HepG2 (cell line): ENCODE measurements at regions not wholly inside any gene's neighbourhood (a gene's known extent, or its start where the extent isn't known, plus 50 kb on each side); places are given as distances from the start of the nearest gene placed in this dataset.

Experiments used
- ATAC-seq: fragments of 200-7000 bp; cut with Tn5 transposase; 3 replicates; pipeline ENCODE4 v1.9.1; 2020; ENCODE audit warnings: mild to moderate bottlenecking, moderate library complexity
- BruUV-seq: library from RNA; stranded (reverse); fragments of 400-500 nt; replicated peaks from 2 replicates; lab custom pipeline; 2021; lab: Mats Ljungman, UMichigan
- CTCF ChIA-PET: fragments of 300-600 bp; formaldehyde crosslinking; extraction: SDS; loops from one replicate; lab custom pipeline; 2021; ENCODE audit warnings: low total read pairs, inconsistent platforms, low intra/inter-chr PET ratio; lab: Yijun Ruan, JAX
- POLR2A ChIA-PET: fragments of 350-600 bp; sonication (Branson Sonifier 250); formaldehyde crosslinking; loops from one replicate; lab custom pipeline; 2020; ENCODE audit warnings: antibody characterized with exemption, inconsistent platforms; lab: Yijun Ruan, JAX
- DNase-seq: peaks from one replicate; pipeline ENCODE4 v3.0.0-alpha.2; 2015; ENCODE audit warnings: low spot score
- FAIRE-seq: peaks from 3 replicates; lab custom pipeline; 2011; peaks lifted over from hg19 to GRCh38; lab: Jason Lieb, UNC
- H2AFZ ChIP-seq: one replicate; pipeline ENCODE4 v1.6.1; 2011; ENCODE audit warnings: low read length, inconsistent platforms
- H3K27ac ChIP-seq: fragments of 300-600 bp; 3 replicates; pipeline ENCODE4 v1.8.0; 2011; ENCODE audit warnings: mixed run types, mild to moderate bottlenecking, mixed read lengths, low read length, inconsistent platforms; ENCODE audit not compliant: insufficient read depth; ENCODE audit errors: extremely low read length
- H3K27me3 ChIP-seq, 2 experiments: fragments of 200-600 bp in 1 of 2; 2 replicates in 1 of 2; 3 replicates in 1 of 2; pipeline versions ENCODE4 v1.6.0 to v1.8.0; 2011; ENCODE audit warnings: low read length in 2 of 2, mild to moderate bottlenecking in 2 of 2, moderate library complexity in 2 of 2, inconsistent platforms in 1 of 2; ENCODE audit not compliant: insufficient read depth in 2 of 2, control insufficient read depth in 1 of 2
- H3K36me3 ChIP-seq, 2 experiments: fragments of 200-600 bp in 1 of 2; replicated peaks in 1 of 2; 2 replicates in 1 of 2; 3 replicates in 1 of 2; pipeline versions ENCODE4 v1.5.1 to v1.8.0; 2011; ENCODE audit warnings: low read length in 2 of 2, inconsistent platforms in 1 of 2; ENCODE audit not compliant: insufficient read depth in 2 of 2, control insufficient read depth in 1 of 2
- H3K4me1 ChIP-seq: 2 replicates; pipeline ENCODE4 v1.5.1; 2012; ENCODE audit warnings: low read length, inconsistent platforms; ENCODE audit not compliant: insufficient read depth
- H3K4me2 ChIP-seq: 2 replicates; pipeline ENCODE4 v1.6.0; 2011; ENCODE audit warnings: low read depth, low read length, inconsistent platforms
- H3K4me3 ChIP-seq, 3 experiments: fragments of 200-600 bp in 1 of 3; sonication (generic), shearing (Covaris generic) in 1 of 3; replicated peaks in 1 of 3; 2 replicates each; pipeline ENCODE4 v1.5.1; 2011 to 2016; ENCODE audit warnings: low read length in 3 of 3, inconsistent platforms in 2 of 3, low read depth in 2 of 3, mild to moderate bottlenecking in 2 of 3, control low read depth in 1 of 3, mixed read lengths in 1 of 3; ENCODE audit not compliant: insufficient read depth in 1 of 3
- H3K79me2 ChIP-seq: one replicate; pipeline ENCODE4 v1.6.1; 2011; ENCODE audit warnings: low read length, inconsistent platforms; ENCODE audit not compliant: insufficient read depth
- H3K9ac ChIP-seq: 2 replicates; pipeline ENCODE4 v1.6.0; 2011; ENCODE audit warnings: mild to moderate bottlenecking, low read depth, low read length, inconsistent platforms; ENCODE audit not compliant: insufficient read depth
- H3K9me3 ChIP-seq: 2 replicates; pipeline ENCODE4 v1.5.1; 2012; ENCODE audit warnings: mild to moderate bottlenecking, low read length
- H4K20me1 ChIP-seq: 2 replicates; pipeline ENCODE4 v1.6.0; 2011; ENCODE audit warnings: inconsistent platforms, mild to moderate bottlenecking, low read length, moderate library complexity; ENCODE audit not compliant: insufficient read depth
- CHD2 ChIP-seq: IDR thresholded peaks from 2 replicates; pipeline ENCODE4 v1.6.1; 2011; ENCODE audit warnings: low read depth, low read length, improper control_type of control experiment
- HOXA9 ChIP-seq: sonication (generic); formaldehyde crosslinking; IDR thresholded peaks from 2 replicates; pipeline ENCODE4 v1.8.1; 2022; ENCODE audit warnings: missing genetic modification reagents, mild to moderate bottlenecking, moderate library complexity, borderline replicate concordance
- KLF11 ChIP-seq: IDR thresholded peaks from 2 replicates; pipeline ENCODE4 v1.6.1; 2016; ENCODE audit warnings: missing compliant biosample characterization
- PAF1 ChIP-seq: IDR thresholded peaks from 2 replicates; pipeline ENCODE4 v1.6.1; 2016; ENCODE audit warnings: missing genetic modification reagents, missing compliant biosample characterization
- SAP130 ChIP-seq: IDR thresholded peaks from 2 replicates; pipeline ENCODE4 v1.6.1; 2016; ENCODE audit warnings: low read depth
- ZIK1 ChIP-seq: sonication (generic); formaldehyde crosslinking; IDR thresholded peaks from 2 replicates; pipeline ENCODE4 v1.5.0; 2020; ENCODE audit warnings: mild to moderate bottlenecking, low read depth, missing genetic modification reagents, borderline replicate concordance
- ZNF253 ChIP-seq: sonication (generic); formaldehyde crosslinking; IDR thresholded peaks from 2 replicates; pipeline ENCODE4 v1.8.0; 2022; ENCODE audit warnings: mild to moderate bottlenecking, missing genetic modification reagents, borderline replicate concordance
- ZNF546 ChIP-seq: sonication (generic); formaldehyde crosslinking; conservative IDR thresholded peaks from 2 replicates; pipeline ENCODE4 v1.8.1; 2023; ENCODE audit warnings: mild to moderate bottlenecking, missing genetic modification reagents
- WGBS: methylation state at CpG from one replicate; pipeline ENCODE4 v1.1.6; 2017; ENCODE audit warnings: low lambda C conversion rate; 5-methylcytosine and 5-hydroxymethylcytosine counted together
- in situ Hi-C: cut with HindIII; loops from 2 replicates; pipeline ENCODE4 v1.10.0; 2017; ENCODE audit warnings: low pct_unique_long_range_greater_than_20kb; ENCODE audit not compliant: extremely low pct_ligation_motif_present
- intact Hi-C: fragments of 100-400 bp; cut with micrococcal nuclease; formaldehyde crosslinking; loops from one replicate; pipeline ENCODE4 v1.10.0; 2022; ENCODE audit not compliant: unreplicated experiment
- TF ChIP-seq, protein P1 (sequence below): IDR thresholded peaks from 2 replicates; pipeline ENCODE4 v1.6.1; 2016; ENCODE audit warnings: low read depth, missing genetic modification reagents, missing compliant biosample characterization
- TF ChIP-seq, protein P2 (sequence below): sonication (generic); formaldehyde crosslinking; IDR thresholded peaks from 2 replicates; pipeline ENCODE4 v1.5.0; 2020; ENCODE audit warnings: mild to moderate bottlenecking, missing genetic modification reagents

DNA sequence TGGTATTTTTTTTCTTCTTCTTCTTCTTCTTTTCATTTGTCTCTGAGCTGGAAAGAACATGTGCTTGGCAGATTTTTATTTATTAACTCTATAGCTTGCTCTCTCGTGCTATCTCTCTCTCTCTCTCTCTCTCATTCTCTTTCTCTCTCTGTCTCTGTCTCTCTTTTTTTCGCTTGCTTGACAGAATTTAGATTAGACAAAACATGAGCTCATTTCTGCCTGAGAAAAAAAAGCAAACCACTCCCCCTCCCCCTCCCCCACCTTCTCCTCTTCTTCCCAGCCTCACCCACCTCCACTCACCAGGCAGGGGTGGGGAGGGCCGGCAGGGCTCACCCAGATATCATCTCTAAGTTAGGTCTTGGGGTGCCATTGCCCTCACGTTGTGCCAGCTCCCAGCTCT, 81.5 kb downstream of the PJA1 start:
- Histone ChIP-seq H3K9me3 (no peaks in the 10 kb centered on the region), H3K9ac (no peak overlapping the region), H3K36me3 (no peaks in the 10 kb centered on the region)
- in situ Hi-C loops, result no loop called here
- TF ChIP-seq KLF11, result no peak
- no peak for TF ChIP-seq ZIK1 (CRISPR knock-in tag)
- TF ChIP-seq, protein P1, sequence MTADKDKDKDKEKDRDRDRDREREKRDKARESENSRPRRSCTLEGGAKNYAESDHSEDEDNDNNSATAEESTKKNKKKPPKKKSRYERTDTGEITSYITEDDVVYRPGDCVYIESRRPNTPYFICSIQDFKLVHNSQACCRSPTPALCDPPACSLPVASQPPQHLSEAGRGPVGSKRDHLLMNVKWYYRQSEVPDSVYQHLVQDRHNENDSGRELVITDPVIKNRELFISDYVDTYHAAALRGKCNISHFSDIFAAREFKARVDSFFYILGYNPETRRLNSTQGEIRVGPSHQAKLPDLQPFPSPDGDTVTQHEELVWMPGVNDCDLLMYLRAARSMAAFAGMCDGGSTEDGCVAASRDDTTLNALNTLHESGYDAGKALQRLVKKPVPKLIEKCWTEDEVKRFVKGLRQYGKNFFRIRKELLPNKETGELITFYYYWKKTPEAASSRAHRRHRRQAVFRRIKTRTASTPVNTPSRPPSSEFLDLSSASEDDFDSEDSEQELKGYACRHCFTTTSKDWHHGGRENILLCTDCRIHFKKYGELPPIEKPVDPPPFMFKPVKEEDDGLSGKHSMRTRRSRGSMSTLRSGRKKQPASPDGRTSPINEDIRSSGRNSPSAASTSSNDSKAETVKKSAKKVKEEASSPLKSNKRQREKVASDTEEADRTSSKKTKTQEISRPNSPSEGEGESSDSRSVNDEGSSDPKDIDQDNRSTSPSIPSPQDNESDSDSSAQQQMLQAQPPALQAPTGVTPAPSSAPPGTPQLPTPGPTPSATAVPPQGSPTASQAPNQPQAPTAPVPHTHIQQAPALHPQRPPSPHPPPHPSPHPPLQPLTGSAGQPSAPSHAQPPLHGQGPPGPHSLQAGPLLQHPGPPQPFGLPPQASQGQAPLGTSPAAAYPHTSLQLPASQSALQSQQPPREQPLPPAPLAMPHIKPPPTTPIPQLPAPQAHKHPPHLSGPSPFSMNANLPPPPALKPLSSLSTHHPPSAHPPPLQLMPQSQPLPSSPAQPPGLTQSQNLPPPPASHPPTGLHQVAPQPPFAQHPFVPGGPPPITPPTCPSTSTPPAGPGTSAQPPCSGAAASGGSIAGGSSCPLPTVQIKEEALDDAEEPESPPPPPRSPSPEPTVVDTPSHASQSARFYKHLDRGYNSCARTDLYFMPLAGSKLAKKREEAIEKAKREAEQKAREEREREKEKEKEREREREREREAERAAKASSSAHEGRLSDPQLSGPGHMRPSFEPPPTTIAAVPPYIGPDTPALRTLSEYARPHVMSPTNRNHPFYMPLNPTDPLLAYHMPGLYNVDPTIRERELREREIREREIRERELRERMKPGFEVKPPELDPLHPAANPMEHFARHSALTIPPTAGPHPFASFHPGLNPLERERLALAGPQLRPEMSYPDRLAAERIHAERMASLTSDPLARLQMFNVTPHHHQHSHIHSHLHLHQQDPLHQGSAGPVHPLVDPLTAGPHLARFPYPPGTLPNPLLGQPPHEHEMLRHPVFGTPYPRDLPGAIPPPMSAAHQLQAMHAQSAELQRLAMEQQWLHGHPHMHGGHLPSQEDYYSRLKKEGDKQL (CRISPR knock-in tag), result no peak
- TF ChIP-seq ZNF253, result no peak
- no peak for TF ChIP-seq HOXA9
- TF ChIP-seq ZNF546, result no peak
- no peak for TF ChIP-seq SAP130 (CRISPR knock-in tag)
- no peak for TF ChIP-seq CHD2
- TF ChIP-seq, protein P2, sequence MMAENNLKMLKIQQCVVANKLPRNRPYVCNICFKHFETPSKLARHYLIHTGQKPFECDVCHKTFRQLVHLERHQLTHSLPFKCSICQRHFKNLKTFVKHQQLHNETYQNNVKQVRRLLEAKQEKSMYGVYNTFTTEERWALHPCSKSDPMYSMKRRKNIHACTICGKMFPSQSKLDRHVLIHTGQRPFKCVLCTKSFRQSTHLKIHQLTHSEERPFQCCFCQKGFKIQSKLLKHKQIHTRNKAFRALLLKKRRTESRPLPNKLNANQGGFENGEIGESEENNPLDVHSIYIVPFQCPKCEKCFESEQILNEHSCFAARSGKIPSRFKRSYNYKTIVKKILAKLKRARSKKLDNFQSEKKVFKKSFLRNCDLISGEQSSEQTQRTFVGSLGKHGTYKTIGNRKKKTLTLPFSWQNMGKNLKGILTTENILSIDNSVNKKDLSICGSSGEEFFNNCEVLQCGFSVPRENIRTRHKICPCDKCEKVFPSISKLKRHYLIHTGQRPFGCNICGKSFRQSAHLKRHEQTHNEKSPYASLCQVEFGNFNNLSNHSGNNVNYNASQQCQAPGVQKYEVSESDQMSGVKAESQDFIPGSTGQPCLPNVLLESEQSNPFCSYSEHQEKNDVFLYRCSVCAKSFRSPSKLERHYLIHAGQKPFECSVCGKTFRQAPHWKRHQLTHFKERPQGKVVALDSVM (CRISPR knock-in tag), result no peak
- TF ChIP-seq PAF1 (CRISPR knock-in tag), result no peak
- TF ChIP-seq, all 625 proteins: peak for 0
- Histone ChIP-seq H3K27ac (no peak overlapping the region), H3K4me1 (no peaks in the 10 kb centered on the region), H2AFZ (no peak overlapping the region), H3K27me3 (no peaks in the 10 kb centered on the region), H3K4me3 (no peak overlapping the region), H4K20me1 (no peaks in the 10 kb centered on the region), H3K79me2 (no peaks in the 10 kb centered on the region), H3K4me2 (no peak overlapping the region)
- ChIA-PET POLR2A (no interaction called here), CTCF (no interaction called here)
- intact Hi-C loops, result no loop called here
- ATAC-seq (no peak), DNase-seq (no peak), FAIRE-seq (no peak)
- BruUV-seq, result no TSS peak
- 10% methylated on average over 4 of the region's 4 CpGs for WGBS
